Vagina (tissue), 2 donors: ENCODE measurements at regions not wholly inside any gene's neighbourhood (a gene's known extent, or its start where the extent isn't known, plus 50 kb on each side); places are given as distances from the start of the nearest gene placed in this dataset.

Source experiments
- DNase-seq, 2 donors: peaks; one replicate each; pipeline ENCODE4 v3.0.0-alpha.2; 2017; ENCODE audit errors: extremely low spot score in 2 of 2
- H3K27ac ChIP-seq: fragments of 200-600 bp; sonication (generic); one replicate; pipeline ENCODE4 v1.5.1; 2019
- H3K27me3 ChIP-seq: fragments of 200-600 bp; sonication (generic); one replicate; pipeline ENCODE4 v1.5.1; 2019
- H3K36me3 ChIP-seq, 2 donors: fragments of 200-600 bp; sonication (generic); one replicate each; pipeline ENCODE4 v1.5.1; 2017 to 2019
- H3K4me1 ChIP-seq: fragments of 200-600 bp; sonication (generic); one replicate; pipeline ENCODE4 v1.5.1; 2019
- H3K4me3 ChIP-seq, 2 donors: fragments of 200-600 bp; sonication (generic); 1 replicate in 1 of 2; 2 replicates in 1 of 2; pipeline ENCODE4 v1.5.1; 2016 to 2019
- H3K9me3 ChIP-seq: fragments of 200-600 bp; sonication (generic); one replicate; pipeline ENCODE4 v1.5.1; 2019
- POLR2A ChIP-seq, 2 donors: fragments of 450-650 bp; IDR thresholded peaks; one replicate each; pipeline ENCODE4 v1.6.1; 2017; ENCODE audit warnings: antibody characterized with exemption in 2 of 2, mild to moderate bottlenecking in 2 of 2, moderate library complexity in 2 of 2
- POLR2AphosphoS5 ChIP-seq, 2 donors: sonication (generic); formaldehyde crosslinking; IDR thresholded peaks; one replicate each; pipeline ENCODE4 v1.9.0; 2017; ENCODE audit warnings: antibody characterized with exemption in 2 of 2, mild to moderate bottlenecking in 2 of 2, low read depth in 1 of 2; ENCODE audit not compliant: insufficient read depth in 1 of 2
- intact Hi-C: fragments of 100-400 bp; cut with DNase I; formaldehyde crosslinking; loops from one replicate; pipeline ENCODE4 v1.15.1; 2023
- TF ChIP-seq, protein P1 (sequence below), 3 experiments: fragments of 450-650 bp in 2 of 3; fragments of 200-600 bp in 1 of 3; sonication (generic) in 1 of 3; IDR thresholded peaks; one replicate each; pipeline ENCODE4 v1.5.1; 2017 to 2019; ENCODE audit warnings: antibody characterized with exemption in 3 of 3, mild to moderate bottlenecking in 2 of 3, moderate library complexity in 2 of 3

DNA sequence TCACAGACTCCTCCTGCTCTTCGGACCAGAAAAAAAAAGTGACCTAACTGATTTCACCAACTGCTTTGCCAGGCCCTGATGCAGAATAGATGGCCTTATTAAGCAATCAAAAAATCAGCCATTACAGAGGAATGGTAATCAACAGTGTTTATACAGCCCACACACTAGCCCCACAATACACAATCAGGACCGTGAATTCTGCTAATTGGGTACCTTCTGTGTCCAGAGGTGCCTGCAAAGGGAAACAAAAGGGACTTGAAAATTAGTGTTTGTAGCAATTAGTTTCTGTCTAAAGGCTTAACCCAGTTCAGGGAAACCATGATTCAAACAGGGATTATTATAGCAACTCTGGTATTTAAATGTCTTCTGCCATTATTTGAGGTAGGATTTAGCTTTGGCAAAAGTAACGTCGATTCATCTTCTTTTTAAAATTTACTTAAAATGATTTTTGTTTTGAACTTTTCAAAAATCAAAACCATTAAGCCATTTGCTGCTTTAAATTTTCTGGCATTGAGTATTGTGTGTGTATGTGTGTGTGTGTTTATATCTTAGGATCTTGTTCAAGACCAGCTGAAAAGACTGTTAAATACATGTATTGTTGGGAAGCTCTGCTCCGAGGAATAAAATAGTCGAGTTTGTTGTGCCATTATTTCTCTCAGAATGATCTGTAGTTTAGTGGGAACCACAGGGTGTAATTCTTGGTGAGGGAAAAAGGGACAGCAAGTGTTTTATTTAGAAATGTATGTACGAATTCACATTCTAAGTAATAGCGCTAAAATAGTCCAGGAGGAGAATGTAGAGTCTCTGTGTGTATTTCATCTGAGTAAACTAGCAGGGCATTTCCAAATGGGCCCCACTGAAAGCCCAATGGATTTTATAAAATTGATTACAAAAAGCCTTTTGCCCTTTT lies 156.1 kb downstream of the PTCSC3 start:
- Histone ChIP-seq H3K4me3 (no peak overlapping the region), H3K36me3 (no peaks in the 10 kb centered on the region), H3K4me1 (no peaks in the 10 kb centered on the region), H3K27ac (no peak overlapping the region), H3K27me3 (no peaks in the 10 kb centered on the region), H3K9me3 (no peaks in the 10 kb centered on the region)
- no peak for DNase-seq
- intact Hi-C loops: no loop called here
- TF ChIP-seq POLR2AphosphoS5 (IDR thresholded peaks at IDR 0.05; ENCODE audit: insufficient read depth in 1 of 2, low read depth in 1 of 2) (no peak), POLR2A (IDR thresholded peaks at IDR 0.05) (no peak)
- TF ChIP-seq, protein P1, sequence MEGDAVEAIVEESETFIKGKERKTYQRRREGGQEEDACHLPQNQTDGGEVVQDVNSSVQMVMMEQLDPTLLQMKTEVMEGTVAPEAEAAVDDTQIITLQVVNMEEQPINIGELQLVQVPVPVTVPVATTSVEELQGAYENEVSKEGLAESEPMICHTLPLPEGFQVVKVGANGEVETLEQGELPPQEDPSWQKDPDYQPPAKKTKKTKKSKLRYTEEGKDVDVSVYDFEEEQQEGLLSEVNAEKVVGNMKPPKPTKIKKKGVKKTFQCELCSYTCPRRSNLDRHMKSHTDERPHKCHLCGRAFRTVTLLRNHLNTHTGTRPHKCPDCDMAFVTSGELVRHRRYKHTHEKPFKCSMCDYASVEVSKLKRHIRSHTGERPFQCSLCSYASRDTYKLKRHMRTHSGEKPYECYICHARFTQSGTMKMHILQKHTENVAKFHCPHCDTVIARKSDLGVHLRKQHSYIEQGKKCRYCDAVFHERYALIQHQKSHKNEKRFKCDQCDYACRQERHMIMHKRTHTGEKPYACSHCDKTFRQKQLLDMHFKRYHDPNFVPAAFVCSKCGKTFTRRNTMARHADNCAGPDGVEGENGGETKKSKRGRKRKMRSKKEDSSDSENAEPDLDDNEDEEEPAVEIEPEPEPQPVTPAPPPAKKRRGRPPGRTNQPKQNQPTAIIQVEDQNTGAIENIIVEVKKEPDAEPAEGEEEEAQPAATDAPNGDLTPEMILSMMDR (IDR thresholded peaks at IDR 0.05): no peak

DNA sequence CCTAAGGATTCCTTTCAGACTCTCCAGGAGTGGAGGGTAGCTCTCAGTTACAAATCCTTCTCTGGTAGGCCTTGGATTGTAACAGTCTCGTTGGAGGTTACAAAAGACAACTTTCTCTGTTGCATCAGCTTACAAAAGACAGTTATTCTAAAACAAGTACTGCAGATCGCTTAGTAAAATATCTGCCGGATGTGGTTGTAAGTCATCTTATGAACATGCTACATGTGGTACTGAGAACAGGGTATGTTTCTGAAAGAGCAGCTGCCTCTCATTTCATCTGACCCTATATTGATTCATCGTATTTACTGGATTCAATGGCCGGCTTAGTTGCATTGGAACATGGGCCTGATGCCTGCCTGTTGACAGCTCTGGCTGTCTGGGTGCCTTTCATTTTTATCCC lies 157.4 kb downstream of the PTCSC3 start:
- Histone ChIP-seq H3K4me1 (no peaks in the 10 kb centered on the region), H3K27ac (no peak overlapping the region), H3K4me3 (no peak overlapping the region), H3K36me3 (no peaks in the 10 kb centered on the region), H3K9me3 (no peaks in the 10 kb centered on the region), H3K27me3 (no peaks in the 10 kb centered on the region)
- TF ChIP-seq POLR2AphosphoS5 (IDR thresholded peaks at IDR 0.05; ENCODE audit: insufficient read depth in 1 of 2, low read depth in 1 of 2) (no peak), POLR2A (IDR thresholded peaks at IDR 0.05) (no peak)
- TF ChIP-seq, protein P1 (IDR thresholded peaks at IDR 0.05): no peak
- DNase-seq: no peak
- intact Hi-C loops: no loop called here

DNA sequence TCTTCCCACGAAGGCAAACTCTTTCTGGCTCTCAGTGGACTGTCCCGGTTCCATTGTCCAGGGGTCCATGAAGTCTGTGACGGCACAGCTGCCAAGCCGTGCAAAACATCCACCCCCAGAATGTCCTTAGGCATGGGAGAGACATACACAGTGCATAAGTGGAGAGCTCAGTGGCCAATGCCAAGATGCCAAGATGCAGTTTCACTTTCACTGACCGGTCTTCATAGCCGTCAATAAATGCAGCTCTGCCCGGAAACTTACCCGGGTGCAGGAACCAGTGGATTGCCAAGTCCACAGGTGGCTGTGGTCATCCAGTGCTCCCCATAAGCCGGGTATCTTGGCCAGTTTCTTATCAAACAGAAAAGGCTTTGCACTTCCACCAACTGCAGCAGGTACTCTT lies 162.3 kb downstream of the PTCSC3 start:
- Histone ChIP-seq H3K36me3 (no peaks in the 10 kb centered on the region), H3K9me3 (no peaks in the 10 kb centered on the region), H3K27me3 (no peaks in the 10 kb centered on the region), H3K4me3 (no peak overlapping the region), H3K27ac (no peak overlapping the region), H3K4me1 (no peaks in the 10 kb centered on the region)
- no peak for DNase-seq
- intact Hi-C loops: no loop called here
- TF ChIP-seq POLR2A (IDR thresholded peaks at IDR 0.05): no peak
- TF ChIP-seq POLR2AphosphoS5 (IDR thresholded peaks at IDR 0.05; ENCODE audit: insufficient read depth in 1 of 2, low read depth in 1 of 2): no peak
- TF ChIP-seq, protein P1 (IDR thresholded peaks at IDR 0.05): no peak

DNA sequence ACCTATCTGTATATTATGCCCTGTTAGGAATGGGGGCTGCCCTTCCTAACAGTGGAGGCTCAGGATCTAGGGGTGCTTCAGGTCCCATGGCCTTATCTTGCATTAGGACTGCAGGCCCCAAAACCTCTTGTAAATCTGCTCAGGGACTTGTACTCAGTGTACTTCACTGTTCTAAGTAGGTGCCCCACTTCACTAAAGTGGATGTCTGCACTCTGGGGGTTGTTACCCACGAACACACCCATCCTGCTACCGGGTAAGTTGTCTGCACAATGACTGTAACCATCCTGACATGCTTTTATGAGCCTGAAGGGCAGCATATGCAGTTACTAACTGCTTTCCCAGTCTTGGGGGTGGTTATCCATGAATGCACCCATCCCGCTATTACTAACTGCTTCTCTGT lies 163.0 kb downstream of the PTCSC3 start:
- TF ChIP-seq, protein P1 (IDR thresholded peaks at IDR 0.05): no peak
- TF ChIP-seq POLR2AphosphoS5 (IDR thresholded peaks at IDR 0.05; ENCODE audit: insufficient read depth in 1 of 2, low read depth in 1 of 2) (no peak), POLR2A (IDR thresholded peaks at IDR 0.05) (no peak)
- Histone ChIP-seq H3K9me3 (no peaks in the 10 kb centered on the region), H3K27ac (no peak overlapping the region), H3K36me3 (no peaks in the 10 kb centered on the region), H3K4me3 (no peak overlapping the region), H3K4me1 (no peaks in the 10 kb centered on the region), H3K27me3 (no peaks in the 10 kb centered on the region)
- intact Hi-C loops: no loop called here
- no peak for DNase-seq

DNA sequence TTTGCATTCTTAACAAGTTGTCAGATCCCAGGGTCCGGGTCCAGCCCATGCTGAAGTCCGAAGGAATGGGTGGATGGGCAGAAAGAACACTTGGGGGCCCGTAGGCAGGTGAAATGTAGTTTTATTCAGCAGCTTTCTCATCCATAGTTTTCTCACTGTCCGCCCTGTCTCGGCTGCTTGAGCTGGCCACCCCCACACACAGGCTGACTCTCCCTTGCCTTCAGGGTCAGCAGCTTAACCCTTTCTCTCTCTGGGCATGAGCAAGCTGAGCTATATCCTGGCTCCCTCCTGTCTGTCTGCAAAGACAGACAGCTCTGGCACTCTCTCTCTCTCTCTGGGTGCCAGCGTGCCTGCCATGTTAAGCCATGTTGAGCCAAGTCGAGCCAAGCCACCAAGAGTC lies 163.9 kb downstream of the PTCSC3 start:
- intact Hi-C loops: no loop called here
- no peaks in the 10 kb centered on the region for H3K27me3 ChIP-seq

More for the DNA sequence above, 163.9 kb downstream of the PTCSC3 start:
- Histone ChIP-seq H3K27ac (no peak overlapping the region), H3K4me1 (no peaks in the 10 kb centered on the region), H3K36me3 (no peaks in the 10 kb centered on the region), H3K4me3 (no peak overlapping the region), H3K9me3 (no peaks in the 10 kb centered on the region)
- no peak for DNase-seq
- TF ChIP-seq POLR2AphosphoS5 (IDR thresholded peaks at IDR 0.05; ENCODE audit: insufficient read depth in 1 of 2, low read depth in 1 of 2) (no peak), POLR2A (IDR thresholded peaks at IDR 0.05) (no peak)
- TF ChIP-seq, protein P1 (IDR thresholded peaks at IDR 0.05): no peak
